Endodermal cell (in vitro differentiated cells): ENCODE measurements at regions not wholly inside any gene's neighbourhood (a gene's known extent, or its start where the extent isn't known, plus 50 kb on each side); places are given as distances from the start of the nearest gene placed in this dataset.
A peak's percentile ranks its signal among the peaks of the same experiment; 100 is the strongest.

ENCODE experiments used
- DNase-seq: peaks from one replicate; pipeline ENCODE4 v3.0.0-alpha.2; 2017
- H3K27ac ChIP-seq: 2 replicates; pipeline ENCODE4 v1.5.1; 2013; ENCODE audit warnings: mild to moderate bottlenecking, low read depth, low read length, moderate library complexity
- H3K27me3 ChIP-seq: 2 replicates; pipeline ENCODE4 v1.6.1; 2013; ENCODE audit warnings: mild to moderate bottlenecking, low read length, moderate library complexity; ENCODE audit not compliant: insufficient read depth, control insufficient read depth, poor library complexity, severe bottlenecking
- H3K36me3 ChIP-seq: 2 replicates; pipeline ENCODE4 v1.7.0; 2013; ENCODE audit warnings: mild to moderate bottlenecking, low read length, moderate library complexity; ENCODE audit not compliant: control insufficient read depth, insufficient read depth
- H3K4me1 ChIP-seq: one replicate; pipeline ENCODE4 v1.7.0; 2013; ENCODE audit warnings: low read length; ENCODE audit not compliant: control insufficient read depth, insufficient read depth
- H3K4me3 ChIP-seq: 2 replicates; pipeline ENCODE4 v1.5.1; 2013; ENCODE audit warnings: mild to moderate bottlenecking, low read length, moderate library complexity
- H3K9ac ChIP-seq: 2 replicates; pipeline ENCODE4 v1.6.1; 2013; ENCODE audit warnings: mild to moderate bottlenecking, low read length, moderate library complexity; ENCODE audit not compliant: poor library complexity, severe bottlenecking; ENCODE audit errors: extremely low read depth
- H3K9me3 ChIP-seq: 2 replicates; pipeline ENCODE4 v1.6.1; 2013; ENCODE audit warnings: mild to moderate bottlenecking, low read length, moderate library complexity; ENCODE audit not compliant: control insufficient read depth
- H3K27ac Mint-ChIP-seq: 2 replicates; pipeline ENCODE4 v1.8.0; 2020; ENCODE audit warnings: mixed read lengths
- H3K27me3 Mint-ChIP-seq: 2 replicates; pipeline ENCODE4 v1.8.0; 2021; ENCODE audit warnings: mild to moderate bottlenecking, mixed read lengths; ENCODE audit not compliant: insufficient read depth
- H3K36me3 Mint-ChIP-seq: 2 replicates; pipeline ENCODE4 v1.8.0; 2020; ENCODE audit warnings: low read depth, mixed read lengths
- H3K4me1 Mint-ChIP-seq: 2 replicates; pipeline ENCODE4 v1.8.0; 2020; ENCODE audit warnings: mixed read lengths
- H3K4me3 Mint-ChIP-seq: 2 replicates; pipeline ENCODE4 v1.8.0; 2020; ENCODE audit warnings: mild to moderate bottlenecking, moderate library complexity, mixed read lengths
- H3K9me3 Mint-ChIP-seq: 2 replicates; pipeline ENCODE4 v1.8.0; 2020; ENCODE audit warnings: mild to moderate bottlenecking, mixed read lengths
- CTCF ChIP-seq: fragments of 200-600 bp; sonication (generic); conservative IDR thresholded peaks from 2 replicates; pipeline ENCODE4 v1.5.0; 2021; ENCODE audit warnings: antibody characterized with exemption, mild to moderate bottlenecking
- WGBS, 2 experiments: methylation state at CpG; one replicate each; pipeline versions ENCODE4 v1.1.5 to v1.1.7; 2013; ENCODE audit warnings: missing lambda C conversion rate in 2 of 2, mixed read lengths in 1 of 2; ENCODE audit not compliant: insufficient coverage in 1 of 2, insufficient read length in 1 of 2; 5-methylcytosine and 5-hydroxymethylcytosine counted together

DNA sequence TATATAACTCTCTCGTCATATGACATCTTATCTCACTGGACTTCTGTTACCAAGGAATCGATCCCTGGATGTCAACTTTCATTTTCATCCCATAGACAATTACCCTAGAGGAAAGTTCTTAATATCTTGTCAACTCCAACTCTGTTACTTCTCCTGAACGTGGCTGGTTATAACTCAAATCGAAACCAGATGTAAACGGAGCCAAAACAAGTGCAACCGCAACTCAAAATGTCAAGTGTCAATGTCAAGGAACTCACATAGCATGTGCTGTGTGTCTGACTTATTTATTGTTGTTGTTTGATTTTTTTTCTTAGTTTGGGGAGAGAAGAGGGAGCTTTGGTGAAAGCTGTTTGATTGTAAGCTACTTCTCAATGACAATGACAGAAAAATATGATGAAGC lies 108.6 kb downstream of the VIP start:
- H3K36me3 Mint-ChIP-seq = no peaks in the 10 kb centered on the region
- H3K4me1 ChIP-seq = no peaks in the 10 kb centered on the region
- H3K27ac ChIP-seq = no peak overlapping the region
- H3K9me3 Mint-ChIP-seq = no peaks in the 10 kb centered on the region
- H3K4me3 ChIP-seq = no peak overlapping the region
- H3K4me3 Mint-ChIP-seq = no peak overlapping the region
- H3K27ac Mint-ChIP-seq = no peak overlapping the region
- no peak for DNase-seq
- TF ChIP-seq CTCF = no peak
- H3K36me3 ChIP-seq = no peaks in the 10 kb centered on the region
- H3K4me1 Mint-ChIP-seq = no peaks in the 10 kb centered on the region
- H3K9me3 ChIP-seq = no peaks in the 10 kb centered on the region
- H3K27me3 Mint-ChIP-seq = no peaks in the 10 kb centered on the region
- H3K27me3 ChIP-seq = no peaks in the 10 kb centered on the region
- WGBS, 2 experiments = 88 to 94% methylated on average over 5 to 6 of the region's 6 CpGs
- H3K9ac ChIP-seq = no peak overlapping the region

DNA sequence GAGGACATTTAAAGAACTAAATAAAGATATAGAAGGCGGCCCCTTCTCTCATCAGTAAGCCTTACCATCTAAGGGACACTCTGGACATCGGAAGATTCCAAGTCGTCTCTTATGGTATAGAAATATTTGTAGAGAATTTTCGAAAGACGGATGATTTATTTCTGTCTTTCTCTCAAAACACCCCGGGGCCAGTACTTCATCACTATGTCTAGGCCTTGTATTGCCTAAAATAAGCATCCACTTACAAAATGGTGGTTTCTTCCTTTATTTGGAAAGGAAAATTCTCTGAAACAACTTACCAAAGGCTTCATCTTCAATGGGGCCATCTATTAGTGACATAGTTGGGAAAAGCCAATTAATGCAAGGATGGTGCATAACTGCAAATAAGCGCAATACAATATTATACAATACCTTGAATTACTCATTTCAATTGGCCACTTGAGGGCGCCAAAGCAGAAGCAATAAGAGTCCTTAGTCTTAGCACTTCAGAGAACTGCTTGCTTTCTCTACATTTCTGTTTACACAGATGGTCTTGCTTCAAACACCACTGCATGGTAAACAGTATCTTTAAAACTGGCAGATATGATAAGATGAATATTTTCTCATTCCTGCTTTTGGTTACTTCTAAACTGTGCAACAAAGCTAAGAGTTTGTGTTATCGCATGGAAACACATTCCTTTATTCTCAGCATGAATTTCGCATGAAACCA lies 113.2 kb downstream of the VIP start:
- Histone ChIP-seq H3K27me3 (no peaks in the 10 kb centered on the region), H3K4me1 (no peaks in the 10 kb centered on the region), H3K9ac (no peak overlapping the region), H3K9me3 (no peaks in the 10 kb centered on the region), H3K27ac (no peak overlapping the region), H3K4me3 (no peak overlapping the region), H3K36me3 (no peaks in the 10 kb centered on the region)
- no peaks in the 10 kb centered on the region for H3K27me3 Mint-ChIP-seq
- WGBS, 2 experiments = 61 to 69% methylated on average over 4 to 10 of the region's 10 CpGs
- peak; percentile 80 for DNase-seq
- TF ChIP-seq CTCF = peak; percentile 93
- no peaks in the 10 kb centered on the region for H3K4me1 Mint-ChIP-seq
- H3K4me3 Mint-ChIP-seq = no peak overlapping the region
- no peaks in the 10 kb centered on the region for H3K9me3 Mint-ChIP-seq
- no peak overlapping the region for H3K27ac Mint-ChIP-seq
- no peaks in the 10 kb centered on the region for H3K36me3 Mint-ChIP-seq

DNA sequence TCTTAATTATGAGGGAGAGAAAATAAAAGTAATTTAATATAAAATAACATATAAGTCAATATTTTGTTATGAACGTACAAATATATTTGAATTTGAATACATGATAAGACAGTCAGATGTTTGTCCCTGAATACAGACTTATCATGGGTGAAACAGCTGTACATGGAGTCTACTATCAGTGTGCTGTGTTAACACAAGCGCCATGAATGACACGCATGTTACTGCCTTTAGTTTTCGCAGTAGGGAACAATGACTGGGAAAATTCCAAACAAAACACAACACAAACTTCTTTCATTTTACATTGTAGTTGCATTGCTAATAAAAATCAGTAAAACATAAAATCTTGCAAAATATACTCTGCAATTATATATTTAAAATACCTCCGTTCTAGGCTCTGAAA lies 108.6 kb downstream of the FBXO5 start:
- no peak overlapping the region for H3K27ac ChIP-seq
- Mint-ChIP-seq H3K27me3 (no peaks in the 10 kb centered on the region), H3K27ac (no peak overlapping the region), H3K9me3 (no peaks in the 10 kb centered on the region), H3K4me3 (no peak overlapping the region), H3K36me3 (no peaks in the 10 kb centered on the region), H3K4me1 (no peaks in the 10 kb centered on the region)
- 92 to 100% methylated on average over 1 to 5 of the region's 5 CpGs for WGBS, 2 experiments
- no peak overlapping the region for H3K9ac ChIP-seq
- no peaks in the 10 kb centered on the region for H3K36me3 ChIP-seq
- H3K9me3 ChIP-seq = no peaks in the 10 kb centered on the region
- DNase-seq = no peak
- no peak overlapping the region for H3K4me3 ChIP-seq
- TF ChIP-seq CTCF = no peak
- no peaks in the 10 kb centered on the region for H3K4me1 ChIP-seq
- no peaks in the 10 kb centered on the region for H3K27me3 ChIP-seq
